Central memory CD4-positive, alpha-beta T cell (primary cell): ENCODE measurements at regions not wholly inside any gene's neighbourhood (a gene's known extent, or its start where the extent isn't known, plus 50 kb on each side); places are given as distances from the start of the nearest gene placed in this dataset.
"Not testable (repeated sequence)": the region's sequence is repeated elsewhere in the genome, so short reads cannot be mapped to it uniquely, and the experiment has no call there.

Experiments
- DNase-seq: peaks from one replicate; pipeline ENCODE4 v3.0.0; 2022

DNA sequence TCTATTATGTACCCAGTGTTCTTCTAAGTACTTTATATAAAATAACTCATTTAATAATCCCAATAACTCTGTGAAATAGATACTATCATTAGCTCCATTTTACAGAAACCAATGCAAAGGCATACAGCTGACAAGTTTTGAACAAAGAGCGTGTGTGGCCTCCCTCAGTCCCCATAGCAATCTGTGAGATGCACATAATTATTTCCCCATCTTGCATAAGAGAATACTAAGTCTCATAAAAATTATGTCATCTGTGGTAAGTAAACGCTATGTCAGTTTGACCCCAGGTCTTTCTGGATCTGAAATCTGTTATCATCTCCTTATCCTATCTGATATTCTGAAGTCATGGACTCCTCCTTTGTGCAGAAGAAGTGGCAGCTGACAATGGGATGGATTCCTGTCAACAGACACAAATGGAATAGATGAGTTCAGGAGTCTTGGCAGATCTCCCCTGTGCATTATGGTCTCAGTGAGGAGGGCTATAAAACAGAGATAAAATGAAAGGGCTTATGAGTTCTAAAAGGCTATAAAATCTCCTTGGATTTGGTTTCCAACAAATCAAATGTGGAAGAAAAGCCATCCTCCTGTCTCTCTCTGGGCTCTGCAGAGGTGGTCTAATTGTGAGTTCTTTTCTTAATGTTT lies 162.5 kb upstream of the TLE4 start:
- no peak for DNase-seq

DNA sequence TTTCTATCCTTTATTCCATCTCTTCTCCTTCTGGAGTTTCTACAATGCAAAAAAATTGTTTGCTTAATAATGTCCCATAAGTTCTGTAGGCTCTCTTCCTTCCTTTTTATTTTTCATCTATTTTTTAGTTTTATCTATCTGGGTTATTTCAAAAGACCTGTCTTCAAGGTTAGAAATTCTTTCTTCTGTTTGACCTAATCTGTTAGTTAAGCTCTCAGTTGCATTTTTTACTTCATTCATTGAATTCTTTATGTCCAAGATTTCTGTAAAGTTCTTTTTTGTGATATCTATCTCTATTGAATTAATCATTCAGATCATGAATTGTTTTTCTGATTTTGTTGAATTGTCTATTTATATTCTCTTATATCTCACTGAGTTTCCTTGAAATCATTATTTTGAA lies 145.9 kb upstream of the TLE4 start:
- no peak for DNase-seq

DNA sequence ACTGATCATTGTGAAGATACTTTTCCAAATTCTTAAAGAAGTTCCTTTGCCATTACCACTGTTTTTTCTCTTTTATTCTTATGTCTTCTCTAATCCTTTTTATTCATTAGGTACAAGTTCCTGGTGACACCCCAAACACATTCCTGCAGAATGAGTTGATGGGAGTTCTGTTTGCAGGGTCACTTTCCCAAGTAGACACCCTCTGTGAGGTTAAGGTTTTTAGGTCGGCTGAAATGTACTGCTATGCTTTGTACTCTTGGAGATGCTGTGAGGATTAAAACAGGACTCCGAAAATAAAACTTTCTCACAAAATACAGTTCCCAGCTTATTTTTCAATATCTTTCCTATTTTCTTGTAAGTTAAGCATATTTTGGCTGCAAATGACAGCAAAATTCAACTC lies 143.3 kb upstream of the TLE4 start:
- DNase-seq = no peak

DNA sequence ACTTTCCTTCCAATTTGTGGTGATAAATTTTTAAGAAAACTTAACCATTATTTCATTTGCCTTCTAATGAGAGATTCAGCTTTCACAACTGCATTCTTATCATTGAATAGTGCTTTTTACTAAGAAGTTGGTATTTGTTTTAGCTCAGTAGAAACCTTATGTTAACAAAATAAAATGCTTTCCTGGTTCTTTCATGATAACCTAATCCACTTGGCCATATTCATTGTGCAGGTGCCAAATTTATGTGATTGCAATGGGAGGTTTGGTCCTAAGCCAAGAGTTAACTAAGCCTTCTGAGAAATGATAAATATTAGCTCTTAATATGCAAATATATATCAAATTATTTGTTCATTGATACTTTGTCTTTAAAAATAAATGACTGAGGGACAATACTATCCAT lies 141.1 kb upstream of the TLE4 start:
- DNase-seq = no peak

DNA sequence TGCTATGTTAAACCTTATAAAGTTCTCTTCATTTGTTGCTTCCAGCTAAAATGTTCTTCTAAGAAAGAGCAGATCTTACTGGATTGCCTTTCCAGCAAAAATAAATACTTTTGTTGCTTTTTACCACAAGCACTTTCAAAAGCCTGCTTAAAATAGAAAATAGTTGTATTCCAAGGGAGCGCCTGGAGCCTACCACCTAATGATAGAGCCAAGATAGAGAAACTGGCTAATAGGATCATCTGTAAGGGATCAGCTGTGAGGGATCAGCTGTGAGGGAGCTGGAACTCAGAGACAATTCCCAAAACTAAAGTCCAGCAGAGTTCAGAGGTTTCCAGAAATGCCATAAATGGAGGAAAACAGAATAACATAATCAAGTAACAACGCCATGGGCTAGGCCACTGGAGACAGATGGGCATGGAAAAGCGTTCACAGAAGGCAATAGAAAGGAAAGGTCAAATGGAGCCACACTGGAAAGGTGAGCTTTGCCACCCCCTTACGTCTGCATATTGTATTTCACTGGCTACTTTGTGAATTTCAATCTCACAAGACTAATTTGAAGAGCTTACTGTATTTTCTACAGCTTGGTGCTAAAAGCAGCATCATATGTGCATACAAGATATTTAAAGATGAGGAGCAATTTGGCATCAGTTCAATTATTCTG lies 140.6 kb upstream of the TLE4 start:
- DNase-seq = no peak

DNA sequence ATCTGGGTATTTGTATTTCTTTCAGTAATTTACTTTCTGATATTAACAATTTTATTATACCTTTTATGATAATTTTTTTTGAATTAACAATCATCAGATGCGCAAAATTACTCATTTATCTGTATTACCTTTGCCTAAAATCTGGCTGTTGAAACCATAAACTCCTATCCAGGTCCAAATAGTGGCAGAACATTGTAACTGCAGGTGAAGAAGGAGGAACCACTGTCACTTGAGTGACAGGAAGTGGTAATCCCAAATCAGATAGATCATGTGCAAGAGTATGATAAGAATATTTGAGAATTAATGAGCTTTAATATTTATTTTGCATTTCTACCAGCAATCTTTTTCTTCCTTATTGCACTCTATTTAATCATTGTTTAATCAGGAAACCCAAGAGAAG lies 139.3 kb upstream of the TLE4 start:
- no peak for DNase-seq

DNA sequence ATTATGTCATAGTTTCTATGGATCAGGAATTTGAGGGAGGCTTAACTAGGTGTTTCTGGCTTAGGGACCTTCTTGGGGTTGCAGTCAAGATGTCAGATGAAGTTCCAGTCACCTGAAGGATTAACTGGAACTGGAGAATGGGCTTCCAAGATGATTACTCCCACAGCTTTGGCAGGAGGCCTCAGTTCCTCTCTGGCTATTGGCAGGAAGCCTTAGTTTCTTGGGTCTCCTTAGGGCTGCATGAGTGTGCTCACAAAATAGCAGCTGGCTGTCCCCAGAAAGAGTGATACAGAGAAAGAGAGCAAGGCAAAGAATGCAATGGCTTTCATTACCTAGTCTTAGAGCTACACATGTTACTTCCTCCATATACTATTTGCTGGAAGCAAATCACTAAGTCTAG lies 138.1 kb upstream of the TLE4 start:
- DNase-seq = no peak

DNA sequence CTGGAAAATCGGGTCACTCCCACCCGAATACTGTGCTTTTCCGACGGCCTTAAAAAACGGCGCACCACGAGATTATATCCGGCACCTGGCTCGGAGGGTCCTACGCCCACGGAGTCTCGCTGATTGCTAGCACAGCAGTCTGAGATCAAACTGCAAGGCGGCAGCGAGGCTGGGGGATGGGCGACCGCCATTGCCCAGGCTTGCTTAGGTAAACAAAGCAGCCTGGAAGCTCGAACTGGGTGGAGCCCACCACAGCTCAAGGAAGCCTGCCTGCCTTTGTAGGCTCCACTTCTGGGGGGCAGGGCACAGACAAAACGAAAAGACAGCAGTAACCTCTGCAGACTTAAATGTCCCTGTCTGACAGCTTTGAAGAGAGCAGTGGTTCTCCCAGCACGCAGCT lies 132.5 kb upstream of the TLE4 start:
- not testable (repeated sequence) for DNase-seq

DNA sequence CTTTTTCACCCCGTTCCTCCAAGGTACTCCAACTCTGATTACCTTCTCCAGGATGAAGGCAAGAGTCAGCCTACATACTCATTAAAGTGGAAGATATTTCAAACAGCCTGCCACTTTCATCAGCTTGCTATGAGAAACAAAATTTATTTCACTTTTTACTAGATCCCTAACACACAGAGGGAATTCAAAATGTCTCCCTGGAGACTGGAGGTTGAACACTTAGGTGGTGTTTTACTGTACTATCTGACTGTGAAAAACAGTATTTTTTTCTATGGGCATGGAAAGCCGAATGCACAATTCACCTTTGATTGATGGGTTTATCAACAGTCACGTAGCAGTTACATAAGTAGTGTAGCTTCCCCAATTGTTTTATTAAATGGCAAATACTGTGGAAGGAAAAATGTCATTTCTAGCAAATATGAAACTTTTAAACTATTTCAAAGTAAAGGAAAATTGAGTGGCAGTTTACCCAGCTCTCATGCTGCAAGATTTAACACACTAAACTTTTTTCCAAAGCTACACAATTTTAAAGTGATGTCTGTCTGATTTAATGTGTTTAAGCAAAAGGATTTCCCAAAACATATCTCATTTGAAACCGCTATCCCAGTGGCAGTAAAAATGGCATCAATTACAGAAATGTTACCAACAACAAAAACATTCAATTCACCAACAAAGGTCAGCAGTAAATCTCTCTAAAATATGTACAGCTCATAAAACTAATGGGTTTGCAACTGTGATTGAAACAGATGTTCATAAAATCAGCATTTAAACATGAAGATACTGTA lies 125.0 kb upstream of the TLE4 start:
- DNase-seq = no peak

DNA sequence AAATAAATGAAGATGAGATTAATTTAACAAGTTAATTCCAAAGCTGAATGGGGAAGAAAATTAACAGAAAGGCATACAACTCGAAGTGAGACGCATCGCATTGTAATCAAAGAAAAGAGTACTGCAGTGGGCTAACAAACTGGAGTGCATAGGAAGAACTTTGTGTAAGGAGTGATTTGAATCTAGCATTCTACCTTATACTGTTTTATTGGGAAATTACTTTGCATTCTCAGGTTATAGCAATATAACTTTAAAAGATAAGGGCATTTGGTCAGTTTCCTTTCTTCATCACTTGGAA lies 124.5 kb upstream of the TLE4 start:
- no peak for DNase-seq

DNA sequence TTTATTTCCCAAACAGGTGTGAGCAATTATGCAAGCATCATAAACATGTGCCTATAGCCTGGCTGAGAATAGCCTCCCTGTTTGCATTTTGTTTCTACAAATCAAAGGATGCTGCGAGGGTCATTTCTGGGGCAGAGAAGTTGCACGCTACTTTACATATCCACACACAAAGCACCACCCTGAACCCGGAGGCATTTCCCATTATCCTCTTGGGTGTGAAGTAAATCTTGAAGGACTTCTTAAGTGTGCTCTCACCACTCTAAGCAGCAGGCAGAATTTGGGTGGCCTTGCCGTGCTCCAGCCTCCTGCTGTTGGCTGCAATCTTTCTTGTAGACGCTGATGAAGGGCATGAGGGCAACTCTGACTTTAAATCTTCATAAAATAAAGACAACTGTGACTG lies 124.0 kb upstream of the TLE4 start:
- DNase-seq = no peak

DNA sequence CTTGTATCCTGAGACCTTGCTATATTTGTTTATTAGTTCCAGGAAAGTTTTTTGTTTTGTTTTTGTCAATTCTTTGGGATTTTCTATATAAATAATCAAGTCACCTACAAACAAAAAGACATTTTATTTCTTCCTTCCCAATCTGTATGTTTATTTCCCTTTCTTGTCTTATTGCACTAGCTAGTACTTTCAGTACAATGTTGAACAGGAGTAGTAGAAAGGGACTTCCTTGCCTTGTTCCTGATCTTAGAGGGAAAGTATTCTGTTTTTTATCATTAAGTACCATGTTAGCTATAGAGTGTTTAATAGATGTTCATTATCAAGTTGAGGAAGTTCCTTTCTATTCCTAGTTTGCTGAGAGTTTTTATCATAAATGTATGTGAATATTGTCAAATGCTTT lies 119.5 kb upstream of the TLE4 start:
- DNase-seq = no peak

DNA sequence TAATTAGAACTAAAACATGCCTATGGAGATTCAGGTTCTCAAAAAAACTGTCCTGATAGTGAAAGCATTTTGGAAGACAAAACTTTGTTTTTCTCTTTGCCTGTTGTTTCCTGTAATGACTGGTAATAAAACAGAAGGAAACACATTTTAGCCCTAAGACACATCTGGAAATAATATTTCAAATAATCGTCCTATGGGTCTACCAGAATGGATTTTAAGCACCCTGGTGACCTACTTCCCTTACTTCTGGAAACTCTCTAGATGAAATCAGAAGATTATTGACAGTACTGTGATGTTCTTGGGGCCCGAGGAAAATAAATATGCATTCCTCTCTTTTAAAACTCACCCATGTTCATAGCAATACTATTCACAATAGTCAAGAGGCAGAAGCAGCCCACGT lies 110.1 kb upstream of the TLE4 start:
- DNase-seq = no peak

DNA sequence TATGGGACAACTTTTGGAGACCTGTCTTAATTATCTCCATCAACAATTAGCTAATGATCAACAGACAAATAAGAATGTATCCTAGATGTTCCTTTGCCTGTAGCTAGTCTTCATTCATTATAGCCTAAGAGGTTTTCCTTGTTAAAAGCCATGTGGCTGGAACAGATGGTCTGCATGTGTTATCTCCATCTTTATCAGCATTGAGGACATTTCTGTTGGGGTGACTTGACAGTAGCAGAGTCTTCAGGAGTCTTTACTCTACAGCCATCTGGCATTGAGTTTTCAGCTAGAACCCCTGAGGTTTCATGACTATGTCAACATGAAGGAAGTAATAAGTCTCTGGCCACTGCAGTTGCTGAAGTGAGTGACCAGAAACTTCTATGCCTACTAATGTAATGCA lies 106.6 kb upstream of the TLE4 start:
- DNase-seq = no peak

DNA sequence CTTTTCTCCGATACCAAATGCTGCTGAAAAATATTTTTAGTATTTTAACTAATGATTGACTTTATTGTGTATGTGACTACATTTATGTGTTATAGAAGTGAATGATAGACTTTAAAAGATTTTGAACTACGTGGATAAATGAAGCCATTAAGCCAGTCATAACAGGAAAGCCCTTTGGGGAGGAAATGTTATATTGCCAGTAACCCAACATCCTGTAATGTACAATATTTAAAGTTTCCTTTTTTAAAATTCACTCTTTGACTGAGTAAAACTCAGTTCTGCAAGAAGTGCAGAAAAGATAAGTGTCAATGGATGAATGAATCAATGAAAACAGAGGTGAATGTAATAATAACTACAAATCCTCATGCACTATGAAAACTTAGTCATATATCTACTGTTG lies 102.6 kb upstream of the TLE4 start:
- DNase-seq = no peak

DNA sequence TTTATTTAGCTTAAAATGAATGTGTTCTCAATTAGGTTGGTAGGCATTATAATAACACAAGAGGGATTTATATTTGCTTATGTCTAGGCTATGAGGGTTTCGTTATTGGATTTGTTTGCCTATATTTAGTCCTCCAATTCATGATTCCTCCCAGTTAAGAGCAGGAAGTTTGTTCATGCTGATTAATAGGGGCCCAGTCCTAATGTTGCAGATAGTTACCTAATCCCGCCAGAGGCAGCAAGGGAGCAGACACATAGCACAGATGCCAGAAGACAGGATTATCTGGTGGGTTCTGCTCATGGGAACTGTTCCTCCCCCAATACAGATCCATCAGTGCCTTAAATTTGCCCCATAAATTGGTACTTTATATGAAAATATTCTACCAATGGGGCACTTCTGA lies 100.8 kb upstream of the TLE4 start:
- no peak for DNase-seq

DNA sequence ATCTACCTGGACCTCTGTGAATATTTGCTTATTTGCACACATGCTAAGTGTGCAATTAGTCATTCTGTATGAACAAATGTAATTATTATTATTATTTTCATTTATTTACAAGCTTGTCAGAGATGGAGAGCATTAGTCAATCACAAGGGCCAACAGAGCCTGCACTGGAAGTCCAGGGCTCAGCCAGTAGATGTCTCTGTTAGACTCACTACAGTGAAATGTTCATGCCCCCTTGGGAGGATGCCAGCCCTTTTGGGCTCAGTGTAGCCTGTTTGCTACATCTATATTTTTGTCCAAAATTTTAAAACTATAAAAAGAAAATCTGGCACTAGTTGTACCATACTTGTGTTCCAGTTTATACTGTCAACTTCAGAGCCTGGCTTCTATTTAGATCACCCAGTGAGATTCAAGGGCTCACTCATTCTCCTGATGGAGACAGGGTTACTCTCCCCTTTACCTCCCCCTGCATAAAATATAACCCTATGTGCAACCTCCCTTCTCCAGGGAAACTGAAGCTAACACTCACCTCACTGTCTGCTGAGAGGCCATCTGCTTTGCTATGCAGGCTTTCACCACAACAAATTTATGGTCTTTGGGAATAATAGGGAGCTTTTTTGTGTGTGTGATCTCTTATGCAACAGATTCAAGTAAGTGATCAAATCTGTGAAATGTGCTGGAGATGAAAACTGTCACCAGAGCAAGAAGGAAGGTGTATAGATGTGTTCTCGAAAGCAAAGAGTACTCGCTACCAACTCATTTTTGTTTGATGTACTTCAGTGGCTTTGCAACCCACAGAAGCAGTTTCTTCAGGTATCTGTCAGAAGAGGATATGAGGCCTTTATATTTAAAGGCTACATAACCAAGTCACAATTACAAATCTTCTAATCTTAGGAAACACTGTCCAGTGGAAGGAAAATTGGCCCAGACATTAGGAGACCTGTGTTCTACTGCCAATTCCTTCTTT lies 99.9 kb upstream of the TLE4 start:
- no peak for DNase-seq

DNA sequence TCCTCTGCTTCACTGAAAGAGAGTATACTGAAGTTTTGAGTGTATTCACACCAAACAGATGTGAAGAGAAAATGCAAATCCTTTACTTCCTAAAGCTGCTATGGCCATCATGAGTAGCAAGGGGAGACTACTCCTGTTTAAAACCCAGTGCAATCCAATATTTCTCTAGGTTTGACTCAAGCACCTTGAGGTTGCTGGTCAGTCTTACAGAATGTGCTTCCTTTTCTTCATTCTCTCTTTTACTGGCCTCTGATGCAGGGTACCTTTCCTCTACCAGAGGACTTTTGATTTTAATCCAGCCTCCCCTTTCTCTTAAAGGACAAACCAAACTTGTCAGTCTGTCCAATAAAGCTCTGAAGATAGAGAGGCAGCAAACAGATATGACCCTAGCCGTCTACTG lies 98.1 kb upstream of the TLE4 start:
- DNase-seq = no peak

DNA sequence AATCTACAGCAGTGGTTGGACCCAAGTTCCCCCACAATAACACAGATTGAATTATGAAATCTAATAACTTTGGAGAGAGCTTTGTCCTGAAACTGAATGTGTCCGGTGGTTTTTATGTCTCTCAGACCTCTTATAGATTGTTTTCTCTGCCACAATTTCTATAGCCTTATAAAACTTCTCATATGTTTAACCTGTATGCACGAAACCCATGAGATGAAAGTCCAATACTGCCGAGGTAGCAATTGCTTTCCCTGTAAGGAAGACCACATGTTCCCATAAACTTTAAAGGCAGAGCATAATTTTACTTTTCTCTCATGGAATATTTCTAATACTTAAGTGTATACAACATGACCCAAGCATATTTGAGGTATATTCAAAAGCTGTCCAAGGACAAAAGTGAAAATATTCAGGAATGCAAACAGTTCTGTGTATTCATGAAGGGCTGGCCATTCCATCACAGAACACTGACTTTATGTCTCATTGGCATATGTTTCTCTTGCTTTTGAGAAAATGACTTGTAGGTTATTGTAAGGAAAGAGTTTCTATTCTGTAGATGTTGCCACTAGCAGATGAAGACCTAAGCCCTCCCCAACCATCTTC lies 94.4 kb upstream of the TLE4 start:
- DNase-seq = no peak

DNA sequence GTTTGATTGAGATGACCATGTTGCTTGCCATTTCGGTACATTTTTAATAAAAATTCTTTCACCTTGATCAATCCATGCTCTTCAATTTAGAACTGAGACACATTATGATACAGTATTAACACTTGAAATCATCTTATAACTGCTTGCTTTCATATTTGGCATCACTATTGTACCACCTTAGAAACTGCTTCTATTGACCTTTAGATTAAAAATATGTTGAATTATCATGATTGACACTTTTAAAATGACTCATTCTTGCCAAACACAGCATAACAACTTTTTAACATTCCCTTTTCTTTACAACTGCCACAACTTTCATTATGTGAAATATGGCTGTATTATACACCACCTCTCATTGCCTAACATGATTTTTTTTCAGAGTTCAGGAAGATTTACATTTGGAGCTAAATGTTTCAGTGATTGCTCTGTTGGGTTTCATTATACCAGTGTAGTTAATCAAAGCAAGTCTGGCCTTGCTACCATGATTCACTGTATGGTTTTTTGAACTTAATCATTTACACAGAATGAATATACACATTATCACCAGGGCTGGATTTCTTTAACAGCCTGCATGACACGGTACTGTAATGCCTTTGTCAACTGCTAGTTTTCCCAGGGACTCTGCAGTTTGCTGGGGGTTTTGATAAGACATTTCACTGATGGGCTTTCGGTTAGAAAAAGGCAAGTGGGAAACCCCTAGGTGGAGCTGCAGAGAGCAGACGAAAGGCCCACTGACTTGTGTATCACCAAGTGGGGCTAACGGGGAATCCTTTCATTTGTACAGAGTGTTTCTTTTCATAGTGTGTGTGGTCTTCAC lies 93.6 kb upstream of the TLE4 start:
- no peak for DNase-seq

DNA sequence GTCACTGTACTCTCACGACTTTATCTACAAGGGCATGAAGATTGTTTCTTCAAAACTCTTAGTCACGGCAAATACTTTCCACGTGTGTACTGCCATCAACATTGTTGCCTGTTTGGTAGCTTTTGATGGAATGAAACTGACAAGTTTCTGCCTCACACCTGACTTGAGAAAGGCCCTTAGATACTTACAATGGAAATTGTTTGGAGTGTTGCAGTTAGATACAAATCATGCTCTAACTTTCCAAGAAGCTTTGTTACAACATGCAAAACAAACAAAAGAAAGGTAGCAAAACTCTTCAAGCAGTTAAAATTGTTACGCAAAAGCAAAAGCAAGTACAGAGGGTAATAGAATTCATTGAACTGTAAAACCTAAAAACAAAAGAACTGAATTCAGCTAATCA lies 91.1 kb upstream of the TLE4 start:
- DNase-seq = no peak

DNA sequence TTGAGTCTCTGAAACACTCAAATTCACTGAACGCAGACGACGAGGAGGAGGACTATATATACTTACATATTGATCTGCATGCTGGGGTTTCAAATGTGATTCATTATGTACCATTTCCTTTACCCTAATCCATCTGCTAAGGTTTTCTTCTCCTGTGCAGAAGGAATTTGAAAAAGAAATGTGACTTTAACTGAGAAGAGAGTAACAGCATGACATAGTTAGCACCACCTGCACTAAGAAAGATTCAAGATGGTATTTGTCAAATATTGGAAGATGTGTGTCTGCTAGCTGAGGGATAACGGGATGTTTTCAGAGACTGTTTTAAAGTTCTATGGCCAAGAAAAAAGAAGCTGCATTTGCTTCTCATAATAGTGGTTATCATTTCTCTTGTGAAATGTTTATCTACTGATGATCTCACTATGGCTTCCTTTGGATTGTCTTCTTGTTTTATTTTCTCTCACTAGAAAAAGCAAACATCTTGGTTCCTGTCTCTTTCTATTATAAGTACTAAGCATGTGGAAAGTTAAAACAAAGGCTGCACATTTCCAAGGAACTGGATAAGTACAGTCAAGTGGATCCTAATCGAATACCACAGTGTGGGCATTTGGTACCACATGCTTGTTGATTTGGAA lies 89.8 kb upstream of the TLE4 start:
- no peak for DNase-seq
